T47D (cell line): ENCODE measurements at regions not wholly inside any gene's neighbourhood (a gene's known extent, or its start where the extent isn't known, plus 50 kb on each side); places are given as distances from the start of the nearest gene placed in this dataset.

Experiments
- DNase-seq, 2 experiments: peaks; one replicate each; pipeline versions ENCODE4 v3.0.0 to v3.0.0-alpha.2; 2011 to 2012; ENCODE audit warnings: low read depth in 1 of 2, low spot score in 1 of 2
- JUND ChIP-seq: IDR thresholded peaks from 2 replicates; pipeline ENCODE4 v1.6.1; 2012; ENCODE audit warnings: low read depth
- in situ Hi-C: cut with HindIII; loops from 2 replicates; pipeline ENCODE4 v1.10.0; 2016; ENCODE audit warnings: low sequenced_read_pairs, low pct_unique_long_range_greater_than_20kb

DNA sequence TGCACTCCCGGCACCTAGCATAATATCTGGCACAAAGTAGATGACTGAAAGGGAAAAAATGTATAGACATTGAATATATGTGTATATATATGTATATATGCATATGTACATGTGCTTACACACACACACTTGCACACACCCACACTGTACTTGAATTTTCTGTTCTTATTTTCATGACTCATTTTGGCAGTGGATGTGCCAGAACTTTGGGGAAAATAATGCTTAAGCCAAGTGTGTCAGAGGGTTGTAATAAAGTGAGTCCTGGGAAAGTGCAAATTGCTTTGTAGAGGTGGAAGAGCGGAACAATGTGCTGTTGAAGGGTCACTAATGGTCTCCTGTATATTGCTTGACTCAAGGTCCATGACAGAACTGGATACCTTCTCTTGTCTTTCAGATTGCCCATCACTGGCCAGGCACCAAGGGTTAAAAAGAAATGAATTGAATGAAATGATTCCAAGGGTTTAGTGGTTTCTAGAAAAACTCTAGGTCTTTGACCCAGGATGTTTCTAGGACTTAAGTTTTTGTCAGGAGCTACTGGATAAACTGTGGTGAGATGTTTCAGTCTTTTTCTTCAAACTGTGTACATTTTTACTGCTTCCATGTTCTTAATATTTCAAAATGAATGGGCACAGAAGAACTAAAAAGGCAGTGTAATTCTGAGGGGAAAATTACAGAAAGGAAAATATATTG, 129.9 kb upstream of the MOCS2 start:
- DNase-seq, result no peak
- TF ChIP-seq JUND, result no peak
- in situ Hi-C loops, result no loop called here

DNA sequence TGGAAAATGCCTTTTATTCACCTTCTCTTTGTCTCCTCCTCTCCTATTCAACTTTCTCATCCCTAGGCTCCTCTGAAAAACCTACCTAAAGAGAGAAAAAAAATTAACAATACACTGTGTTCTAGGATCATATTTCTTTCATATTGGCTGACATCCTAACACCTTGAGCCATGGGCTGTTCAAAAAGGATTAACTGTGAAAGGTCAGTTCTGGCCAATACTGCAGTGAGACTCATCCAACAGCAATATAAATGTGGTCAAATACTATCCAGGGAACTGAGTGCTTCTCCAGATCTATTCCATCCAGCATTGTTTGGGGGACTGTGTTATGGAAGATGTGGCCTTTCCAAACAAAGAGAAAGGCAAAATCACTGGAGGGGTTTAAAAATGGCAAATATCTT, 131.1 kb upstream of the MOCS2 start:
- no peak for TF ChIP-seq JUND
- DNase-seq, result no peak
- in situ Hi-C loops, result no loop called here

DNA sequence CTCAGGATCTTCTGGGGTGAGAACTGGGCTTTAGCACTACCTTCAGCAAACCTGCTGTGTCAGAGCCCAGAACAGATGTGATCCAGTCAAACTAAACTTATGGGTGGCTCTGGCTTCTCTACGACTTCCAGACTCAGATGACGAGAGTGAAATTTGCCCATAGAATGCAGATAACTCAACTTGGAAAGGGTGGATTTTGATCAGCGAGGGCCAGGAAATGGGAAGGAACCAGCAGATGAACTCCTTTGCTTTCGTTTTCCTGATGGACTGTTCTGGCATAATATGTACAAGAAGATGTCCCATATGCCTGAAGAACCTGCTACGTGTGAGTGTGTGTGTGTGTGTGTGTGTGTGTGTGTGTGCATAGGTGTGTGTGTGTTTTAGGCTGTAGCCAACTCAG, 132.0 kb upstream of the MOCS2 start:
- in situ Hi-C loops, result no loop called here
- no peak for TF ChIP-seq JUND
- no peak for DNase-seq

DNA sequence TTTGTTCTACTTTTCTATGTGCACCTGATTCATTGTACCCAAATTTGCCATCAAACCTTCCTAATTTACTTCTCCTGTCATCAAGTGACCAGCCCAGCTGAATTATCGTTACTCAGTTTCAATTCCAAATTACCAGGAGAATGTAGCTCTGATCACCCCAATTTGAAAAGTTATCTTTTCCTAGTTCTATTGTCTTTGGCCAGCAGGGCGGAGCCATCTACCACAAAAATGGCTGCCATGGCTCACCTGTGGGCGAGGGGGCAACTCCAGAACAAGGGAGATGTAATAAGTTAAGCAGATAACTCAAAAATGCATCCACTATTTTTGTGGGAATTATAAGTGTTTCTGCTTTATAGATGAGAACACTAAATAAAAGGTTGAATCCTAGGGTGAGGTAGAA, 133.8 kb upstream of the MOCS2 start:
- in situ Hi-C loops, result no loop called here
- TF ChIP-seq JUND, result no peak
- DNase-seq, result no peak

DNA sequence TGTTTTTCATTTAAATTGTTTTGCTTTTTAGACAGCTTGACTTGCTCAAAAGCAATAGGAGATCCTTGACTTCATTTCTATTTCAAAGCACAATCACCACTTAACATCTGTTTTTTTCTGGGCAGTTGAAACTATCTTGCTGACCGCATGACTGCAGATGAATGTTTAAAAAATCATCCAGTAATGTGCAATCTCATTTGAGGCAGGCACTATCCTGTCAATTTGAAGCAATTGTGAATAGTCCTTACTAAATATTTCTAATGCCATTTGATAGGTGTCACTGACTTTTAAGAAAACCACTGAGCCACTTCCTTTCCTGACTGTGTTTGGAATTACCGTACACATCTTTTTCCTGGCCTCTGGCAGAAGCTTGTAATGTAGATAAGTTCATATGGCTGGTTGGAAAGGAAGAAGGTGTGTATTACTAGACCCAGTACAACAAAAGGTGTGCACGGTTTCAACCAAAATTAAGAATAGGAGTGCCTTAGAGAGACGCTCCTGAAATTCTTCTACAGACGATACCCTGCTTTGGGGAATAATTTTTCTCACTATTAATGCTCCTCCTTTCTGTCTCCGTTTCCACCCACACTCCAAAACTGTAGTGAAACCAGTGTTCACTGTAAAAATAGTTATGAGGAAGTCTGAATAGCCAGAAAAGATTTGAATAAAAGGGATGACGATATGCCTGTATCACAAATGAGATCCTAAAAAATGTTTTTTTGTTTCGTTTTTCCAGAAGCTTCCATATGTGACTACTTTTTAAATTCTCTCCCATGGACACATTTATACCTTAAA, 136.7 kb upstream of the MOCS2 start:
- no peak for DNase-seq
- no peak for TF ChIP-seq JUND
- in situ Hi-C loops, result no loop called here

DNA sequence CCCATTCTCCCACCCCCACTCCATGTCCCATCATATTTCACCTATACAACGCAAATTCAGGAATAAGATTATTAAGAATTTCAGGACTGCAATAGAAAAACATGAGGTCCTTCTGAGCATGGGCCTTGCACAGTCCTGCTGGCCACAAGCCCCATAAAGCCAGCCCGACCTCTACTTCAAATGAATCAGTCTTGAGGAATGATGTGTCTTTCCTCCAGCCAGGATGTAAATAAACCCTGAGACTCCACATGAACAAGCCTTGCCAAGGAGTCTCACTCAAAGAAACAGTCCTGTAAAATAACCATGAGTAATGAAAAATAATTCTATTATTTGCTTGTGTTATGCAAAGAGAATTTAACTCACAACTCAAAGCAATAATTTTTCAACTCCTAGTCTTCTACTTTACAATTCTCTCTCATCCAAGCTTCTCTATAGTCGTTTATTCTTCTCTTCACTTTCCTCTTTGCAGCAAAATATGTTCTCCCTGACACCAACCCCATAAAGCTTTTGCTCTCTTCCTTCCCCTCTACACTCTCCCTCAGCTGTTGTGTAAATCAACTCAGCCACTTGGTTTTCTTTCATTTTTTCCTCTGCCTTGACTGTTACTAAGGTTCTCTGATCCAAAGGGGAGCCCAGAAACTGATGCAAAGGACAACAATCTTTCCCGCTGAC, 140.1 kb upstream of the MOCS2 start:
- DNase-seq, result no peak
- TF ChIP-seq JUND, result no peak
- in situ Hi-C loops, result no loop called here

DNA sequence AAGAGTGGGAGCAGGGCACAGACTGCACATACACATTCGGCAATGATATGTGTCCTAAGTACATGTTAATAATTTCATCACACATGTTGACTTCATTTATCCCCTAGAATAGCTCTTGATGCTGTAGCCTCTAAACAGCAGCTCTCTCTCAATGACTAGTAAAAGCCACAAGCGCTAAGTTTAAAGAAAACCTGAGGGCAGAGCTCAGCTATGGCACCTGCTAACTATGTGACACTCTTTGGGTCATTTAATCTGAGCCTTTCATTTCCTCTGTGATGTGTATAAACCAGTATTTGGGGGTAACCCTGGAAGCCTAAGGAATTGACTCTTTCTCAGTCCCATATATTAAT, 140.6 kb upstream of the MOCS2 start:
- no peak for DNase-seq
- TF ChIP-seq JUND, result no peak
- in situ Hi-C loops, result no loop called here

DNA sequence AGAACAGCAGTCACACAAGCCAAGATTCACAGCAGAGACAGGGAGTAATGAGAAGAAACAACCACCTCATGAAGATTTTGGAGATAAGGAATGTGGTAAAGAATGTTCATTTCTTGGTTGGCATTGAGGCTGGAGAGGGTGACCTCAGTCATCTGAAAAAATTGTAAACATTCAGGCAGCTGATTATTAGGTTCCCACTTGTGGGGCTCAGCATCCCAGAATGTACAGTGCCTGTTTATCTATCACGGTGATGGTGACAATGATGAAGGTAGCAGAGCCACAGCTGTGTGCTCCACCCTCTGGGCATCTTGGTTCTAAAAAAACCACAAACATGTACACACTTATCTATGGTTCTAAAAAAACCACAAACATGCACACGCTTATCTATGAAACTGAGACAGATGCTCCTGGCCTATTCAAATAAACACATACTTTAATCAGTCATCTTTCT, 143.9 kb upstream of the MOCS2 start:
- DNase-seq, result peak in 1 of 2 experiments; percentile 10
- in situ Hi-C loops, result no loop called here
- TF ChIP-seq JUND, result no peak

DNA sequence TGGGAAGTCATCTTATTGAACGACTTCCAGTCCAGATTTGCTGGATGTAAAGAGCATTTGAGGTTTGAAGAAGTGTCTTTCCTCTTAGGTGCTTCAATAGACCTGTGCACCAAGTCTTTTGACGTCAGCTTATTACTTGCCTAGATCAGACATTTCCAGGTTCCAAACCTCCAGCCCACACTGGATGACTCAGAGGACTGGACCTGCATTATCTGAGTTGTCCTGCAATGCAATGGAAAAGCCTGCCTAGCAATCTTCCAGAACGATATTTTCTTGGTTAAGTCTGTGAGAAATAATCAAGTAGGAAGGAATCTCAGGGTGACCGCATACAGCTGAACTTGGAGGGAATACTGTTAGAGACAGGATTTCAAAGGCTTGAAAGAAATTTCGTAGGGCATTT, 147.2 kb upstream of the MOCS2 start:
- in situ Hi-C loops, result no loop called here
- DNase-seq, result no peak
- no peak for TF ChIP-seq JUND

DNA sequence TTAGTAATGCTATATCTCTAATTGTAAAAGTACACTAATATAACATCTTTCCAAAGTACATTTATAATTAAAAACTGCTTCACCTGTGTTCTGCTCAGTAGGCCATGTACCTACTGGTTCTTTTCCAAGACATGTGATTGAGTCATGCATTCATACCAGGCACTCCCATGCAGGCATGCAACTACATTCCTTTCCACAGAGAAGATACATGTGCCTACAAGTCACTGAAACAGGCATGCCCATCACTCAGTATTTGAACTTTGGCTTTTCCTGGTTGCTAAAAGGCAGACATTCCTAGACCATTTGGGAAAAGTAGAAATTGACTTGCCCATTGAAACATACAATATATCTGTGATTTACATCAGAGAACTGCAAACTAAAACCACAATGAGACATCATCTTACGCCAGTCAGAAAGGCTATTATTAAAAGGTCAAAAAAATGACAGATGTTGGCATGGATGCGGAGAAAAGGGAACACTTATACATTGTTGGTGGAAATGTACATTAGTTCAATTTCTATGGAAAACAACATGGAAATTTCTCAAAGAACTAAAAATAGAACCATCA, 148.3 kb upstream of the MOCS2 start:
- in situ Hi-C loops, result no loop called here
- no peak for DNase-seq
- TF ChIP-seq JUND, result no peak

DNA sequence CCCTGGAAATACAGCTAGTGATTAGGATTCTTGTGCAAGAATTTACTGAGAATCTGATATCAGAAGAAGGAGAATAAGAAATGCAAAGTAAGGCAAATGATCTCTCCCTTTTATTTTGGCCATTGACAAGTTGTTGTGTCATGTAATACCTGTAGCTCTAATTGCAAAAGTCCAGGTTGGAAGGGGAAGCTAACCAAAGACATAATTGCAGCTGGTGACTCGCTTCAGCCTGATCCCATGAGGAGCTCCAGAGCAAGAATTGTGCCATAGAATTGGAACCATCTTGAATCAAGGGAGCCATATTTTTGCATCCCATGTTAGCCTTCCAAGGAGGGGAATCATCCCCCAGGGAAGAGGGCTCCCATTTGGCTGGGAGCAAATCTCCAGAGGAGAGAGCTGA, 149.6 kb upstream of the MOCS2 start:
- no peak for DNase-seq
- TF ChIP-seq JUND, result no peak
- in situ Hi-C loops, result no loop called here

DNA sequence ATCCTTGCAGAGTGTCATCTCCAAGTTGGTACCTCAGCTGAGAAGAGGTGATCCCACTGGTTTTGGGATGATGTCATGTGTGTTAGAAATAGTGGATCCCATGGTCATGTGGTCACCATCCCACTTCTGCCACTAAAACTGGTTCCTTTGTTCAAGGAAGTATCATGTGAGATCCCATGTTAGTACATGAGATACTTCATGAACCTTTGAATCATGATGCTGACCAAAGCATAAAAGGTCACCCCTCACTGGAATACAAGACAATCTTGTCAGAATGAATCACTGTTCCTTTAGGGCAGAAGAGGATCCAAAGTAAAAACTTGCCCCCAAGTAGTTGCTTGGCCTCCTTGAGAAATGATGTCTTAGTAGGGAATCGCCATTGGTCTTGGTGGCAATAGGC, 150.9 kb upstream of the MOCS2 start:
- no peak for TF ChIP-seq JUND
- no peak for DNase-seq
- in situ Hi-C loops, result no loop called here

DNA sequence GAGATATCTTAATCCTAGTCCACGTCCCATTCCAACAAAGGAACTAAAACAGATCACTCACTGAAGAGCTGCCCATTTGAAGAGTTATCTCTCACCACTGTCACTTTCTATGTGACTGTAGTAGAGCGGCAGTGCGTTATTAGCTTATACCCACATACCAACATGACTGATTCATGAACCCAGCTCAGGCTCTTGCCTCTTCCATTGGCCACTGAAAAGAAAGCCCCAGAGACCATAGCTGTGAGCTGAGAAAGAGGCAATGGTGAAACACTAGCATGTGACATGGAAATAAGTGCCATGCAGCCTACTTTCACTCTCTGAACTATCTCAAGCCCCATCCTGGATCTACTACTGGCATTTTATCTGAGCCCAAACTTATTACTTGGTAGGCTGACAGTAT, 151.7 kb upstream of the MOCS2 start:
- DNase-seq, result no peak
- no peak for TF ChIP-seq JUND
- in situ Hi-C loops, result no loop called here
